RWPE1 (cell line): ENCODE measurements at regions not wholly inside any gene's neighbourhood (a gene's known extent, or its start where the extent isn't known, plus 50 kb on each side); places are given as distances from the start of the nearest gene placed in this dataset.

Source experiments
- CTCF ChIA-PET: fragments of 350-600 bp; sonication (Branson Sonifier 250); formaldehyde crosslinking; extraction: SDS; loops from one replicate; lab custom pipeline; 2021; lab: Yijun Ruan, JAX
- POLR2A ChIA-PET: fragments of 400-600 bp; formaldehyde crosslinking; extraction: SDS; loops from one replicate; lab custom pipeline; 2020; ENCODE audit warnings: antibody characterized with exemption; ENCODE audit not compliant: low non-redundant PET; lab: Yijun Ruan, JAX
- DNase-seq: peaks from one replicate; pipeline ENCODE4 v3.0.0; 2012; ENCODE audit warnings: low spot score
- H3K27ac ChIP-seq: fragments of 450-650 bp; 2 replicates; pipeline ENCODE4 v1.5.1; 2017
- CTCF ChIP-seq: fragments of 450-650 bp; conservative IDR thresholded peaks from 2 replicates; pipeline ENCODE4 v1.5.1; 2017; ENCODE audit warnings: low read depth, mild to moderate bottlenecking

- H3K27ac ChIP-seq, result no peak overlapping the region
- TF ChIP-seq CTCF, result no peak
- DNase-seq, result no peak
- ChIA-PET CTCF (interaction anchor here (1.1 kb wide), 1 partner anchor 10 kb away, joined by 4 read pairs; no protein-coding TSS in a partner anchor), POLR2A (interaction anchor here (1.0 kb wide), 1 partner anchor 757 kb away, joined by 5 read pairs; no protein-coding TSS in a partner anchor)
These were observed 94.5 kb upstream of the FER start for GRCh38 chr5:108653201-108653600.

GRCh38 chr5:108650997-108651396 lies 96.7 kb upstream of the FER start:
- peak; percentile 60 for DNase-seq
- no peak overlapping the region for H3K27ac ChIP-seq
- CTCF ChIA-PET, result interaction anchor here (0.6 kb wide), 1 partner anchor 306 kb away, joined by 4 read pairs; no protein-coding TSS in a partner anchor

GRCh38 chr5:108649646-108650045 lies 98.1 kb upstream of the FER start:
- CTCF ChIA-PET, result no interaction called here
- no peak overlapping the region for H3K27ac ChIP-seq
- TF ChIP-seq CTCF, result no peak
- no peak for DNase-seq
- POLR2A ChIA-PET, result no interaction called here

More at GRCh38 chr5:108650997-108651396, 96.7 kb upstream of the FER start:
- POLR2A ChIA-PET, result no interaction called here
- TF ChIP-seq CTCF, result no peak

- POLR2A ChIA-PET, result no interaction called here
- CTCF ChIA-PET, result interaction anchor here (0.6 kb wide), 1 partner anchor 582 kb away, joined by 3 read pairs; no protein-coding TSS in a partner anchor
- TF ChIP-seq CTCF, result no peak
These were observed 98.6 kb upstream of the FER start for GRCh38 chr5:108649106-108649505.

GRCh38 chr5:108642170-108642906 lies 105.4 kb upstream of the FER start:
- no peak overlapping the region for H3K27ac ChIP-seq
- ChIA-PET POLR2A (no interaction called here), CTCF (interaction anchor here (0.5 to 2.2 kb wide), 31 partner anchors 9 to 1827 kb away, joined by 3 to 13 read pairs (median 4); no protein-coding TSS in a partner anchor)
- peak; percentile 92 for DNase-seq
- TF ChIP-seq CTCF, result peak; percentile 98

More at GRCh38 chr5:108649106-108649505, 98.6 kb upstream of the FER start:
- DNase-seq, result no peak
- no peak overlapping the region for H3K27ac ChIP-seq

- no peak for DNase-seq
- POLR2A ChIA-PET, result no interaction called here
- TF ChIP-seq CTCF, result no peak
- H3K27ac ChIP-seq, result no peak overlapping the region
- CTCF ChIA-PET, result interaction anchor here (0.5 to 2.2 kb wide), 17 partner anchors 9 to 1828 kb away, joined by 3 to 13 read pairs (median 6); no protein-coding TSS in a partner anchor
These were observed 106.1 kb upstream of the FER start for GRCh38 chr5:108641596-108641995.
